ENCODE measurements at regions not wholly inside any gene's neighbourhood (a gene's known extent, or its start where the extent isn't known, plus 50 kb on each side); places are given as distances from the start of the nearest gene placed in this dataset.

DNA sequence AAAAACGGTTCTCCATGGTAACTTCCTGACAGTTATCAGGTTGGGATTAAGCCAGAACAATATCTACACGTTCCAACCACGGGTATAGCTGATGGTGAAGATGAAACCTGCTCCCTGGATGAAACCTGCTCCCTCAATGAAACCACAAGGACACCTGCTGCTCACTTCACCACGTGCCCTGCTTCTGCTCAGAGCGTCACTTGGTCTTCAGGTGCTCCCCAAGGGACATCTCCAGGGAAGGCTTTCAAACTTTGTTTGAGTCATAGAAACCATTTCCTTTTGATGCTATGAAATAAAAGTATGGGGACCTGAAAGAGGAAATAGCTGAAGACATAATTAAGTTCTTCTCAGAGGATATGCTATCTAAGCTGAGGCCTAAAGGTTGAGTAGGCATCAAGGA, 242.4 kb downstream of the MED10 start:
- TF ChIP-seq, protein P1, sequence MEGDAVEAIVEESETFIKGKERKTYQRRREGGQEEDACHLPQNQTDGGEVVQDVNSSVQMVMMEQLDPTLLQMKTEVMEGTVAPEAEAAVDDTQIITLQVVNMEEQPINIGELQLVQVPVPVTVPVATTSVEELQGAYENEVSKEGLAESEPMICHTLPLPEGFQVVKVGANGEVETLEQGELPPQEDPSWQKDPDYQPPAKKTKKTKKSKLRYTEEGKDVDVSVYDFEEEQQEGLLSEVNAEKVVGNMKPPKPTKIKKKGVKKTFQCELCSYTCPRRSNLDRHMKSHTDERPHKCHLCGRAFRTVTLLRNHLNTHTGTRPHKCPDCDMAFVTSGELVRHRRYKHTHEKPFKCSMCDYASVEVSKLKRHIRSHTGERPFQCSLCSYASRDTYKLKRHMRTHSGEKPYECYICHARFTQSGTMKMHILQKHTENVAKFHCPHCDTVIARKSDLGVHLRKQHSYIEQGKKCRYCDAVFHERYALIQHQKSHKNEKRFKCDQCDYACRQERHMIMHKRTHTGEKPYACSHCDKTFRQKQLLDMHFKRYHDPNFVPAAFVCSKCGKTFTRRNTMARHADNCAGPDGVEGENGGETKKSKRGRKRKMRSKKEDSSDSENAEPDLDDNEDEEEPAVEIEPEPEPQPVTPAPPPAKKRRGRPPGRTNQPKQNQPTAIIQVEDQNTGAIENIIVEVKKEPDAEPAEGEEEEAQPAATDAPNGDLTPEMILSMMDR (conservative IDR thresholded peaks at IDR 0.05), result no peak
- TF ChIP-seq ZFX (IDR thresholded peaks at IDR 0.05), result no peak
